ENCODE measurements at regions not wholly inside any gene's neighbourhood (a gene's known extent, or its start where the extent isn't known, plus 50 kb on each side); places are given as distances from the start of the nearest gene placed in this dataset.
"Not testable (repeated sequence)": the region's sequence is repeated elsewhere in the genome, so short reads cannot be mapped to it uniquely, and the experiment has no call there.

GRCh38 chr3:130828948-130829947, 64.6 kb upstream of the ATP2C1 start:
- Mint-ChIP-seq H3K4me3 (no peak overlapping the region), H3K27me3 (ENCODE audit: low read depth) (peaks cover 27% of the 10 kb centered on the region), H3K27ac (no peak overlapping the region)

DNA sequence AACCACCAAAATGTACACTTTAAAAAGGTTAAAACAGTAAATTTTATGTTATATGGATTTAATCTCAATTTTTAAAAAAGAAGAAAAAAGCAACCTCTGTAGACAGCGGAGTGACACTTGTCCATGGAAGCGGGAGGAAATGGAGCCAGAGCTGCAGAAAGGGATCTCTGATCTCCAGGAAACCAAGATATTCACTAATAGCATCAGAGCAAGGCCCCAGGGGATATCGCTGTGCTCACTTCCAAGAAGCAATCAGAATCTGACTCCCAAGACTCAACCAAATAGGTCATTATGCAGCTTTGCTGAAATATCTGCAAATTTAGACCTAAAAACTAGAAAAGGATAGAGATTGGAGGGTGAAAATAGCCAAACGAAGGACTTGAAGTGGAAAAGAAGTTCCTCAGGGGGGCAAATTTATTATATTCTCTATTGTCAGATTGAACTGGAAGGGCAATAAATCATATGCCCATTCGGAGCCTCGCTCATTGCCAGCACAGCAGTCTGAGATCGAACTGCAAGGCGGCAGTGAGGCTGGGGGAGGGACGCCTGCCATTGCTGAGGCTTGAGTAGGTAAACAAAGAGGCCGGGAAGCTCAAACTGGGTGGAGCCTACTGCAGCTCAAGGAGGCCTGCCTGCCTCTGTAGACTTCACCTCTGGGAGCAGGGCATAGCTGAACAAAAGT, 62.0 kb upstream of the ATP2C1 start:
- H3K4me1 Mint-ChIP-seq (ENCODE audit: low read depth) = no peaks in the 10 kb centered on the region
- H3K4me3 Mint-ChIP-seq = no peak overlapping the region
- peaks cover 13% of the 10 kb centered on the region for H3K27me3 Mint-ChIP-seq (ENCODE audit: low read depth)
- H3K36me3 Mint-ChIP-seq (ENCODE audit: low read depth) = no peaks in the 10 kb centered on the region
- H3K27ac Mint-ChIP-seq = no peak overlapping the region
- no peaks in the 10 kb centered on the region for H3K9me3 Mint-ChIP-seq

More at GRCh38 chr3:130828948-130829947, 64.6 kb upstream of the ATP2C1 start:
- Mint-ChIP-seq H3K36me3 (ENCODE audit: low read depth) (no peaks in the 10 kb centered on the region), H3K4me1 (ENCODE audit: low read depth) (no peaks in the 10 kb centered on the region), H3K9me3 (no peaks in the 10 kb centered on the region)

- not testable (repeated sequence) for H3K27ac Mint-ChIP-seq; H3K36me3 Mint-ChIP-seq (ENCODE audit: low read depth)
Observed at GRCh38 chr3:130832401-130832746, 61.5 kb upstream of the ATP2C1 start.

DNA sequence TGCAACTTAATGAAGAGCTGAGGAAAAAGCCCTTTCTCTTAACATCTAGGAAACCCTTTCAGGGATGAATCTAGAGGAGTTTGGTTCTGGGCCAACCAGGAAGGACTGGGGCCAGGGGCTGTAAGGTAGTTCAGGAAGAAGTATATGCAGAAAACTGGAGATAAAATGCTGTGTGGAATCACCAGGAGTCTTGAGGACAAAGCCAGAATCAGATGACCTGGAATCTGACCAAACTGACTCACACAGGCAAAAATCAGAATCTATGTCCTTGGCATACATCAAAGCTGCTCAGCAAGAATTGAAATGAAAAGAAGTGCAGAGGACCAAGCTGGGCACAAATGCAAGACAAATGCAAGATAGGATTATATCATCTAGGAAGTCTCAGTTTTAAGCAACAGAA, 59.4 kb upstream of the ATP2C1 start:
- Mint-ChIP-seq H3K4me3 (no peak overlapping the region), H3K27me3 (ENCODE audit: low read depth) (peaks cover 13% of the 10 kb centered on the region), H3K4me1 (ENCODE audit: low read depth) (peaks cover 3% of the 10 kb centered on the region), H3K27ac (no peak overlapping the region), H3K36me3 (ENCODE audit: low read depth) (no peaks in the 10 kb centered on the region), H3K9me3 (no peaks in the 10 kb centered on the region)

More at GRCh38 chr3:130832401-130832746, 61.5 kb upstream of the ATP2C1 start:
- not testable (repeated sequence) for H3K4me1 Mint-ChIP-seq (ENCODE audit: low read depth); H3K4me3 Mint-ChIP-seq; H3K9me3 Mint-ChIP-seq
- H3K27me3 Mint-ChIP-seq (ENCODE audit: low read depth) = peaks cover 13% of the 10 kb centered on the region

DNA sequence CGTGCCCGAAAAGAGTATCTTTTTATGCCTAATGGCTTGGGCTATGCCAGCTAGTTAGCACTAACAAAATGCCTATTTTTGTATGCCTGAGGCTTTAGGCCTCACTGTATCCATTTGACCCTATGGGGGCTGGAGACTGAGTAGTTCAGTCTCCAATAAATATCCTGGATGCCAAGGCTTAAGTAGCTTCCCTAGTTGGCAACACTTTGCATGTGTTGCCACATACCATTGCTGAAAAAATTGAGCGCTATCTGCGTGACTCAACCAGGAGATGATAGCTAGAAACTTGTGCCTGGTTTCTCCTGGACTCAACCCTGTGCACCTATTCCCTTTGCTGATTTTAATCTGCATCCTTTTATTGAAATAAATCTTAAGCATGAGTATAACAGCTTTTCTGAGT, 58.4 kb upstream of the ATP2C1 start:
- Mint-ChIP-seq H3K27ac (no peak overlapping the region), H3K36me3 (ENCODE audit: low read depth) (no peaks in the 10 kb centered on the region), H3K4me3 (no peak overlapping the region), H3K4me1 (ENCODE audit: low read depth) (peaks cover 6% of the 10 kb centered on the region), H3K27me3 (ENCODE audit: low read depth) (peaks cover 13% of the 10 kb centered on the region), H3K9me3 (no peaks in the 10 kb centered on the region)

GRCh38 chr3:130838898-130839600, 54.8 kb upstream of the ATP2C1 start:
- Mint-ChIP-seq H3K27ac (no peak overlapping the region), H3K4me3 (no peak overlapping the region), H3K36me3 (ENCODE audit: low read depth) (no peaks in the 10 kb centered on the region), H3K4me1 (ENCODE audit: low read depth) (peaks cover 6% of the 10 kb centered on the region), H3K27me3 (ENCODE audit: low read depth) (peaks cover 4% of the 10 kb centered on the region), H3K9me3 (no peaks in the 10 kb centered on the region)

GRCh38 chr3:130839813-130840212, 54.1 kb upstream of the ATP2C1 start:
- H3K27me3 Mint-ChIP-seq (ENCODE audit: low read depth) = peaks cover 7% of the 10 kb centered on the region
- peaks cover 6% of the 10 kb centered on the region for H3K4me1 Mint-ChIP-seq (ENCODE audit: low read depth)
- no peaks in the 10 kb centered on the region for H3K9me3 Mint-ChIP-seq
- H3K27ac Mint-ChIP-seq = no peak overlapping the region
- H3K36me3 Mint-ChIP-seq (ENCODE audit: low read depth) = no peaks in the 10 kb centered on the region
- H3K4me3 Mint-ChIP-seq = no peak overlapping the region

DNA sequence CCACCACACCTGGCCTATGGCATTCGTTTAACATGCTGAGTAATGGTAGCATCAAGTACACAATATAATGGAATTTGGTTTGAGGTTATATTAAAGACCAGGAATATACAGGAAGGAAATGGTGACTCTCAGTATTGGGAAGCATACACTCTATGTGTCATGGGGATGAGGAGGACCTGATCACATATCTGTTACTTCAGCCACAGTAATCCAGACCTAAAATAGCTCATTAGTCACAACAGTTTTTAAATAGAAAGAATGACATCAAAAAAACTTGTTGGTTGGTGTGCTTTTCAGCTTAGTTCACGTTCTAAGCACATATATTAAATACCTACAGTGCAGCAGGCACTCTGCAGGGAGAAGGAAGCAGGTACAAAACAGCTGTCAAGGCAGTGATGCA, 52.5 kb upstream of the ATP2C1 start:
- Mint-ChIP-seq H3K4me3 (no peak overlapping the region), H3K36me3 (ENCODE audit: low read depth) (no peaks in the 10 kb centered on the region), H3K4me1 (ENCODE audit: low read depth) (peaks cover 6% of the 10 kb centered on the region), H3K9me3 (no peaks in the 10 kb centered on the region), H3K27ac (no peak overlapping the region), H3K27me3 (ENCODE audit: low read depth) (peaks cover 12% of the 10 kb centered on the region)

DNA sequence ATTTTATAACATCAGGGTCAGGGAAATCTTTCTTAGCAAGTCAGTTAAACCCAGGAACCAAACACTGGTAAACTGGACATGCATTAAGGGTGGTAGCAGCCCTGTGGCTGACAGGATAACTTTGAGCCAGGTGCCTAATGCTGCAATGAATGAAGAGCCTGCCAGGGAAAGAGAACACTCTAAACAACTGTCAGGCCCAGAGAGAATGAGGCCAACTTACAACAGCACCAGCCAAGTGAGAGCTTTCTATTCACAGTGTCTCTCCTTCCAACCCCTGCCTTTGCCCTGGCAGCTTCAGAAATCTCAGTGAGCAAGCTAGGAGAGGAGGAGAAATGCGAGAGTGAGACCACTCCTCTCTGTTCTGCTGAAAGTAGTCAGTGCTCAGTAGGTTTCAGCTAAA, 50.4 kb upstream of the ATP2C1 start:
- H3K4me1 Mint-ChIP-seq (ENCODE audit: low read depth) = peaks cover 6% of the 10 kb centered on the region
- H3K36me3 Mint-ChIP-seq (ENCODE audit: low read depth) = no peaks in the 10 kb centered on the region
- no peak overlapping the region for H3K27ac Mint-ChIP-seq
- H3K9me3 Mint-ChIP-seq = no peaks in the 10 kb centered on the region
- peaks cover 15% of the 10 kb centered on the region for H3K27me3 Mint-ChIP-seq (ENCODE audit: low read depth)
- H3K4me3 Mint-ChIP-seq = no peak overlapping the region

All from T-helper 1 cell treated with Interleukin-12 subunit alpha and Interleukin-12 subunit beta and Interleukin-4 antibody, amounts not matched to agents 30 μg/mL and 1 μg/mL, for 36 hours (primary cell).